ENCODE measurements at regions not wholly inside any gene's neighbourhood (a gene's known extent, or its start where the extent isn't known, plus 50 kb on each side); places are given as distances from the start of the nearest gene placed in this dataset.
"Not testable (repeated sequence)": the region's sequence is repeated elsewhere in the genome, so short reads cannot be mapped to it uniquely, and the experiment has no call there.

- no peak for DNase-seq
Measured at GRCh38 chr17:70327279-70327678, 157.9 kb downstream of the KCNJ2 start.

GRCh38 chr17:70327723-70328122 is 158.4 kb downstream of the KCNJ2 start:
- DNase-seq: peak; percentile 32

- peak; percentile 22 for DNase-seq
Measured at GRCh38 chr17:70329721-70330120, 160.4 kb downstream of the KCNJ2 start.

- DNase-seq: not testable (repeated sequence)
Measured at GRCh38 chr17:70331066-70331465, 161.7 kb downstream of the KCNJ2 start.

- no peak for DNase-seq
Measured at GRCh38 chr17:70332356-70333210, 163.3 kb downstream of the KCNJ2 start.

GRCh38 chr17:70336411-70336810 is 167.1 kb downstream of the KCNJ2 start:
- no peak for DNase-seq

- no peak for DNase-seq
Measured at GRCh38 chr17:70338946-70339354, 169.6 kb downstream of the KCNJ2 start.

GRCh38 chr17:70343114-70343513 is 173.8 kb downstream of the KCNJ2 start:
- no peak for DNase-seq

GRCh38 chr17:70344386-70345060 is 175.2 kb downstream of the KCNJ2 start:
- no peak for DNase-seq

GRCh38 chr17:70345061-70345460 is 175.7 kb downstream of the KCNJ2 start:
- DNase-seq: no peak

GRCh38 chr17:70352834-70353233 is 183.5 kb downstream of the KCNJ2 start:
- DNase-seq: no peak

GRCh38 chr17:70353408-70354092 is 184.2 kb downstream of the KCNJ2 start:
- no peak for DNase-seq

GRCh38 chr17:70355185-70355584 is 185.9 kb downstream of the KCNJ2 start:
- no peak for DNase-seq

GRCh38 chr17:70357190-70357589 is 187.9 kb downstream of the KCNJ2 start:
- DNase-seq: no peak

GRCh38 chr17:70365091-70365583 is 195.8 kb downstream of the KCNJ2 start:
- DNase-seq: no peak

- DNase-seq: no peak
Measured at GRCh38 chr17:70366386-70366785, 197.1 kb downstream of the KCNJ2 start.

GRCh38 chr17:70368011-70368410 is 198.7 kb downstream of the KCNJ2 start:
- no peak for DNase-seq

- DNase-seq: no peak
Measured at GRCh38 chr17:70369391-70369790, 200.1 kb downstream of the KCNJ2 start.

- DNase-seq: no peak
Measured at GRCh38 chr17:70370816-70371215, 201.5 kb downstream of the KCNJ2 start.

GRCh38 chr17:70373369-70373768 is 204.0 kb downstream of the KCNJ2 start:
- no peak for DNase-seq

- DNase-seq: no peak
Measured at GRCh38 chr17:70374496-70374895, 205.2 kb downstream of the KCNJ2 start.

GRCh38 chr17:70375406-70375805 is 206.1 kb downstream of the KCNJ2 start:
- no peak for DNase-seq
